ELR (cell line): ENCODE measurements at regions not wholly inside any gene's neighbourhood (a gene's known extent, or its start where the extent isn't known, plus 50 kb on each side); places are given as distances from the start of the nearest gene placed in this dataset.

Experiments used
- DNase-seq: peaks from one replicate; pipeline ENCODE4 v3.0.0-alpha.2; 2015; ENCODE audit warnings: low read depth

DNA sequence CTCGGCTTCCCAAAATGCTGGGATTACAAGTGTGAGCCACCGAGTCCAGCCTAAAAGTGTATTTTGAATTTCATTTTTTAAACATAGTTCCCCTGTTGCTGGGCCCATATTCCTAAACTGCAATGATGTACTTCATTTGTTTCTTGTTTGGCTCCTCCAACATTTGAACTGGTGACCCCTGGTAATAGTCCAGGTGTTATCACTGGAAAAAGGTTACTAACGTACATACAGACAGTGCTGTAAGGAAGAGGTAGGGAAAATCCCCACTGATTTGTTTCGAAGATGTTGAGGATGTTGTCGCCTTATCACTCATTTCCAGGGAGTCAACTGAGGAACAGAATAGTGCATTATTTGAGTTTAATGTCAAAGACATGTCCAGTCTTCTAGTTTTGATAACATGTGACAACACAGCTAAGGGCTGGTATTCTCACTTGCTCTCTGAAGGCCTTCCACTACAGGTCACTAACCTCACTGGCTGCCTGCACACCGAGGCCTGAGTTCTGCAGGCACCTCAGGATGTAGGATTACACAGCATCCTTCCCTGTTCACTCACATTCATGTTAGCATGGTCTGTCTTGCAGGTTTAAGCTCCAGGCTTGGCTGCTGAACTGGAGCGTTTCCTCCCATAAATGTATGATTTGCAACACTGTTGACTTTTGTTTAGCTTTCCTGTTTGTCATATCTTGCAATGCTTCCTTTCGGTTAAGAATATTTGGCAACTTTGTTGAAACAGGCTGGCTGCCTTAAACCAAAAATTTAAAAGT, 362.8 kb downstream of the INHBA start:
- DNase-seq: no peak

DNA sequence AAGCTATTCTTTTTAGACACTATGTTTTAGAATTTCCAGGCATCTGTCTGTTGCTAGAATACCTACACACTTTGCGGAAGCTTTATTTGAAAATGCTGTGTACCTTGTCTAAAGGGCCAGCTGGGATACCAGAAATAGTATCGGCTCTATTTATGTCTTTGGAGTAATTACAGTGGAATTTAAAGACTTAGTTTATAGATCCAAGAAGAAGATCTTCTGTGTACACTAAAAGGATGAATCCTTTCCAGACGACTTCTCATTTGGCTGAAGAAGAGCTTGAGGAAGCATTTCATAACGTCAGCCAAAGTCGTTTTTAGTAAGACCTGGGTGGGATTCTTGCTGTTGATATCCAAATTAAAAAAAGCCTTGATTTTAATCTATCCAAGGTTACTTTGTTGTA, 365.9 kb downstream of the INHBA start:
- no peak for DNase-seq

DNA sequence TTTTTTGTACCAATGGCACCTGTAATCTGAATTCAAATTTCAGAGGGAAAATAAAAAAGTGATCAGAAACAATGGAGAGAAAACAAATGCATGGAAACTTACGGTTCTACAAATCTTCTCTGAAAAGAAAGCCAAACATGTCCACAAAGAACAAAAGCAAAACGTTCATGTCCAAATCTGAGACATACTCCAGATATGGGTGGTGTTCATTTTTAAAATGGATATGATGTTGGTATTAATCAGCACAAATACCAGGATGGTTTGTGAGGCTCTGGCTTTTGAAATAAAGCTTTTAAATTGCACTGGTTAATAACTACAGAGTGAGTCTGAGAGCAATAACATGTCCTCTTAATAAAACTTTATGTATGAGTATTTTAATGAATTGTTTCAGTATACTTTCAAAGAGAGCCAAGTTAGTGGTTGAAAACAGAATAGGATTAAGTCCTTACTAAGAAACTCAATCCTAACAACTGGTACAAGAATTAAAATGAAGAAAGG, 366.4 kb downstream of the INHBA start:
- no peak for DNase-seq

DNA sequence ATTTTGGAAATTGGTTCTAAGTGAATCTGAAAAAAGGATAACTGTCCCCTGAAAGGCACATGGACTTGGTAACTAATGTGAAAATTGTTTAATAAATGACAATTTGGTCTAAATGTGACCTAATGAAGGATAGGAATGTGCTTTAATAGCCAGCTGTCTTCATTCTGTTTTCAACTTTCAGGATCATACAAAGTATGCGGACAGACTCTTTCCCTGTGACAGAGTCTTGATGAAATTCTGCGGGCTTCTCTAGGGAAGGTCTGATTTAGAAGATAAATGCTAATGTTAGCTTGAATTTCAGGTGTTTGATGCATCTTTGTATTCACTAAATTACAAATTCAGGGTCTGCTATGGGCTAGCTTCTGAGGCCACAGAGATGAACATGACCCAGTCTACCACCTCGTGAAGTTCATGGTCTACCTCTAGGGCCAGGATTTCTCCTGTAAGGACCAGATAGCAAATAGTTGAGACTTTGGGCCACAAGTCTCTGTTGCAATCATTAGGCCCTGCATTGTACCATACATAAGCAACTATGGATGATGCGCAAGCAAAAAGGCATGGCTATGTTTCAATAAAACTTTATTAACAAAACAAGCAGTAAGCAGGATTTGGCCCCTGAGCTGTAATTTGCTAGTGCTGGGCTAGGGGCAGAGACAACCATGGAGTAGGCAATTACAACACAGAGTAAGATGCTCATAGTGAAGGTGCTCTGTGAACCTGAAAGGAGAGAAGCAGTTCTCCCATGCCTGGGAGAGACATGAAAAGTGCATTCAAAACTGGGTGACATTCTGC, 368.6 kb downstream of the INHBA start:
- no peak for DNase-seq

DNA sequence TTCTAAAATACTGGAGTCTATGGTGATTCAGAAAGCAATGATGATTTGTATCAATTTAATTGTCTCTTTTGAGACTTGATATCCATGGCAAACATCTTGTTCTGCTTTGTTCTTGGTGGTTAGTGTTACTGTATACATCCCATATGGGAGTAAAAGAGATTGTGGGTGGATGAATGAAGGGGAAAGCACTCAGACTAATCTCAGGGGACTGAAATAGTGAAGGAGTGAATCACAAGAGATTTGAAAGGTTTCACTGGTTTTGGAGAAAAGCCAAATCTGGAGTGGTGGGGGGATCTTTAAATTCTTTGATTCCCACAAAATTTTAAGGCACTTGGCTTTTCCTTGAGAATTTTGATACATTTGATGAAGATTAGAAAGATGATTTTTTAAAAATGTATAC, 369.4 kb downstream of the INHBA start:
- peak; percentile 80 for DNase-seq

DNA sequence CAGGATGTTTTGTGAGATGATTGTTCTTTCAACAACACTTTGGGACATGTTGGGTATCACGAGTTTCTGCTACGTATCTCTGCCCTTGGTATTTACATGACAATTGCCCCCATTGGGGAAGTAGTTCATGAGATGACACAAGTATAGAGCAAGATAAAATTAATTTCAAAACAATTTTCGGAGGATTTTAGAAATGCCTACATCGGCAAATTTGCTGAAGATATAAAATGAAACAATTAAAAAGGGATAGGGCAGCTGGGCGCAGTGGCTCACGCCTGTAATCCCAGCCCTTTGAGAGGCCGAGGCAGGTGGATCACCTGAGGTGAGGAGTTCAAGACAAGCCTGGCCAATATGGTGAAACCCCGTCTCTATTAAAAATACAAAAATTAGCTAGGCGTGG, 371.7 kb downstream of the INHBA start:
- DNase-seq: no peak

DNA sequence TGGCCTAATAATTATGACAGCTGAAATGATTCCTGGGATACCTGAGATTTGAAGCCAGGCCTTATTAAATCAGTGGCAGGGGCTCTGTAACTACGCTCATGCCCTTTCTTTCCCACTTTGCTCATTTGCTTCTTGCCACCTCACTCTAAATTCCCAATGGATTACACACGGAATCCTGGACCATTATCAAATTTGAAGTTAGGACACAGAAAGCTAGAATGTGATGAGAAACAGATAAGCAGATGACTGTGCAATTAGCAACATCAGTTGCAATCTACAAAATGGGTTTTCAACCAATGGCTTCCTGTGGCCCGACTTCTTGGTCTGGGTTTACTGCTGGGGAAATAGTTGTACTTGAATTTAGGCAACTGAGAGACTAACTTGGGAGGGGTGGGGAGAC, 374.3 kb downstream of the INHBA start:
- DNase-seq: peak; percentile 68

DNA sequence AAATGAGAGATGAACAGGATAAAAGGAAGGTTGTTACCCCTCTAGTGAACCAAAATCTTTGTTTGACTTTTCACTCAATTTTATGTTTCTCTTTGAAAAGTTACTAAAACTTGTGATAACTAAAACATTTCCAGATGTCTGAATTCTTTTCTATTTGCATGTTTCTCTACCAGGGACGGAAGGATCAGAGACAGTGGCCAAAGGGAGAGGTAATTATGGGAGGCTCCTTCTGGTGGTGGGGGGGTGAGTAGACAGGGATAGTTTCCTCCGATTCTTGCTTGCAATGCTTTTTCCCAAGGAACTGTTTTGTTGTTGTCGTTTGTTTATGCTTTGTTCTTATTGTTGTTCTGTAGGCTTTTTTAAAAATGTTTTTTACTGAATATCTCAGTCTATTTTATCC, 374.8 kb downstream of the INHBA start:
- no peak for DNase-seq

DNA sequence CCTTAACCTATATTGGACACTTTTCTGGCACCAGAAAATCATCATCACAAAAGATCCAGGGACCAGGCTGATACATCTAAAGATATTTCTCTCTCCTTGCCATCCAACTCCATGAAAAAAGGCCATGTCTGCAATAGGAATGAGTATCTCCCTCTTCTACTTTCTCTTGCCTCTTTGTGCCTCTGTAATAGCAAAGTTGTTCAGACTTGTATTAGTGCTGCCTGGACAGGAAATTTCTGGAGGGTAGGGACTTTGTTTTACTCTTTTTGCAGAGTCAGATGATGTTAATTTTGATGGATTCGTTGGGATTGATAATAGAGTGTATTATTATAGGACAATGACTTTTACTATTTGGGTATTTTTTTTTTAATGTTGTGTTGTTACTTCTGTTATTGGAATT, 376.3 kb downstream of the INHBA start:
- DNase-seq: no peak

DNA sequence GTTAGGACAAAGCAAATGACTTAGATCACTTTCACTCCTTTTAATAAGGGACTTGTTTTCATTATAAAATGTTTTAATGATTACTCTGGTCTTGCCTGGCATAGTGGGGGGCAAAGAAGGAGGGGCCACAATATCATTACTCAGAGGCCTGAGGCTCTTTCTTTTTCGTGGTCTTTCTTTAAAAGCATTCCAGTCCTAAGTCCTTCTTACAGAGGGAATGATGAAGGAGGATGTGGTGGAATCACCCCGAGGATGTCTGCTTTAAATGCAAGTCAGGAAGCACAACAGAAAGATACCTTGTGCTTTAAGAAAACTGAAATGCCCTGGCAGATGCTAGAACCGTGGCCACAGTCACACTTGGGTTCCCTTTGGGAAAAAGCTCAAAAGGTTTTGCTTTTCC, 379.1 kb downstream of the INHBA start:
- peak; percentile 76 for DNase-seq

DNA sequence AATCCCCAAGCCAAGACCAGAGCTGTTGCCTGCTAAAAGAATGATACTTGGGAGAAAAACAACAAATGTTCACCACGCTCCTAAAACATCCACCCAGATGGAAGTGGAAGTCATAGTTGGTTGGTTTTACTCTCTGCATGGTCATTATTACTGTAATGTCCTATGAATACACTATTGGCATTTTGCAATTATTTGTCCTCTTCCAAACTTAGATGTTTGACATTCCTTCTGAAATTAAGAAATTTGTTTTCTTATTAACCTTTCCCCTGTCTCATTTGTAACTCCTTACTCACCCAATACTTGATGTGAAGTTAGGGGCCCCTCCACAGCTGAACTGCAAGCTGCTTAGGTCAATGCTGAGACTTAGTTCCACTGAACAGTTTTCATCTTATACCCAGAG, 383.3 kb downstream of the INHBA start:
- DNase-seq: no peak

DNA sequence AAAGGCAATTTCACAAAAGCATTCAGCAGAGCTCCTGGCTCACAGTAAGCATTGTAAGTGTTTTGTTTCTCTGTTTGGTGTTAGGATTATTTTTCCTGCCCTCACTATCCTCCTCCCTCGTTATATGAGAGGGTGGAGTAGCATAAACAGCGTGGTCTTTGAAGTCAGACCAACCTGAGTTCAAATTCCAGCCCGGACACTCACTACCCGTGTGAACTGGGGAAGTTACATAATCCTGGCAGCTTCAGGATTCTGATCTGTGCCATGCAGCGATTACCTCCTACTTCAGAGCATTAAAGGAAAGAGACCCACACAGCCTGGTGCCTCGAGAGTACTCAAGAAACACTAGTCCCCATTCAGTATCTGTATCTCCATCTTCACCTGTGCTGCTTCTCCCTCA, 386.5 kb downstream of the INHBA start:
- DNase-seq: no peak

DNA sequence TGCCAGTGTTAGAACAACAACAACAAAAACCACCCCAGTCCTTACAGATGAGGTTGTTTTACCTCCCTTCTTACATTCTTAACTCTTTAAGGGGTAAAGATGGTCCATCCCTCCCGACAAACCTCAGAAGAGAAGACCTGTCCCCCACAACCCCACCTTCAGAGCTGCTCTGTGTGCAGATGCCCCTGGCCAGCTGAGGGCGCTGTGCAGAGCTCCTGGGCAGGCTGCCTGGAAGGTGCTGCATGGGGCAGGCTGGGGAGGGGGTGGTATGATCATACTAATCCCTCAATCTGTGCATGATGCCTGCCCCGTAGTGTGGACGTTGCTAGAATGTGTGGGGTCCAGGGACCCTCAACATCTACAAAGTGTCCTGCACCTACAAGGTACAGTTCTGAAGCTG, 387.1 kb downstream of the INHBA start:
- DNase-seq: no peak

DNA sequence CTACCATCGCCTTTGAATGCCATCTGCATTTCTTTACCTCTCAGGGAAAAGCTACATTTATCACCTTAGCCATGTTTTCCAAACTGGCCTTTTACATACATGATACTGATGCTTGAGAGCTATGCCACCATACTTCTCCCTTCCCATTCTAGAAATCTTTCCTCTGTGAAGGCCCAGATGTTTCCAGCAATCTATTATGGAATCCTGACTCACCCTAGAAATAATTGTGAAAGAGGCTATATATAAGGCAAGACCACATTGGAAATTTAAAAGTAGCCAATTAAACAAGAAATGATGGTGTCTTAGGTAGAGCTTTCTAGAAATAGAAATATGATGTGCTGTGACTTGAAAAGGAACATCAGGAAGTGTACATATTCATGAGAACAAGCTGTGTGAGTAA, 389.7 kb downstream of the INHBA start:
- peak; percentile 15 for DNase-seq

DNA sequence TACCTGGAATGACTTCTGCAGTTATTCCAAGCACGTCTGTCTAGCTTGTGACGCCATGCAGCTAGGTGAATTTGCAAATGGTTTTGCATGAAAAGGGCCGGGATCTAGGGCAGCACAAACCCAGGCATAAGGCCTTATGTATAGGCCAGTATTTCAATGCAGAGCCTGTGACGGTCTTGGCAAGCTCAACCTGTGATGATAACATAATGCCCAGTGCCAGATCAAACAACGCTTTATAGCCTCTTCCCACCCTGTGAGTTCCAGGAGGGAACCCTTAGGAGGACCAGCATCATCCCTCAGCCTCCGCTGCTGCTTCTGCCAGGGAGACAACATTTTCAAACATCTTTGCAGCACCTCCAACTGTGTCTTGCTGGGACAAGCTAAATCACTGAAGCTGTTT, 390.7 kb downstream of the INHBA start:
- DNase-seq: no peak

DNA sequence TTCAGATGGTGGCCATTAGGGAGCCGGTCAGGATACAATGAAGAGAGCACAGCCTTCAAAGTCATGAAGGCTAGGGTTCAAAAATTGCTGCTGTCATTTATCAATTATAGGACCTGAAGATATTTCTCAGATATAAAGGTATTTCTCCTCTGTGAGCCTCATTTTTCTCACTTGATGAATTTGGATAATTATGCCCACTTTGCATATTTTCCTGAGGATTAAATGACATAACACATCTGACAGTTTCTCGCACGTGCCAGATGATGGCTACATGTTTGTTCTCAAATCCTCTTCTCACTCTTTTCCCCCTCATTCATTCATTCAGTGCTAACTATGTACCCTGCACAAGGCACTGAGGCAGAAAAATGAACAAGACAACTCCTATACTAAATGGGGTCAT, 391.6 kb downstream of the INHBA start:
- DNase-seq: no peak

DNA sequence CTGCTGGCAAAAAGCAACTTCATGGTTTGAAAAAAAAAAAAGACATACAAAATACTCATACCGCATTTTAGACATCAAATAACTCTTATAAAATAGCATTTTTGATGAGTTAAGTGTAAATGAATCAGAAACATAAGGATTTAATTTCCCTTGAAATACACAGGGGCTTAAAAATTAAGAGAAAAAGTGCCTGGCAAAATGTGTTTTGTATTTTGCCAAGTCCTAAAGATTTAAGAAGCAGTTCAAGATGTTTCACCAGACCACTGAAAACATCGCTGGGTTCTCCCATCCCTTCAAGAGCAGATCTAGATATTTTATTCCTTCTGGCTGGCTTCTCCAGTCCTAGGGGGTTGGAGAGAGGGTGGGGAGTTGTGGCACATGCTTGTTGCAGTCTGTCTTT, 396.4 kb downstream of the INHBA start:
- DNase-seq: no peak

DNA sequence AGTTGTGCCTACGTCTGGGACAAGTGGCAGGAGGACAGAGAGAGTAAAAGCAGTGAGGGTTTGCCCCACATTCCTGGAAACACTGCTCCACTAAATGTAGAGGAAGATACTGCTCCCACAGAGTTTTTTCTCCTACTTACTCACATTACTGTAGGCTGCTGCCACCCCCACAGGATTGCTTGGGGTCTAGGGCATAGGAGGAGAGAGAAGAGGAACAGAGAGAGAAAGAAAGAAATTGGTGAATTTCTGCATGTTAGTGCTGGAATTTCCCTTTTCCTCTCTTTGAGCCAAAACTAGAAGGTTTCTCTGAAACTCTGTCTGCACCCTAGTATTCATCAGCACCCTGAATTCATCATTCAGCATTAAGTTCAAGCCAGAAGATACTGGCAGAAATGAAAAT, 397.9 kb downstream of the INHBA start:
- no peak for DNase-seq

DNA sequence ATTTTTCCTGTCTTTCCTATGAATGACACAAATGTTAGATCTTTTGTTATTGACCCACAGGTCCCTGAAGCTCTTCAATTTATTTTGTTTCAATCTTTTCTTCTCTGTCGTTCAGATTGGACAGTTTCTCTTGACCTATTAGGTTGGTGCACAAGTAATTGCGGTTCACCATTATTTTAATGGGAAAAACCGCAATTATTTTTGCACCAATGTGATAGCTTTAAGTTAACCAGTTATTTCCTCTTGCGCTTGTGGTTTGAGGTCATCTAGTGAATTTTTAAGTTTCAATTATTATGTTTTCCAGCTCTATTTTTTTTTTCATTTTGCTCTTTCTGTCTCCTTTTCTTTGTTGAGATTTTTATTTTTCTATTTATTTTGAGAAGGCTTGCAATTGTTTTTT, 399.2 kb downstream of the INHBA start:
- DNase-seq: no peak

DNA sequence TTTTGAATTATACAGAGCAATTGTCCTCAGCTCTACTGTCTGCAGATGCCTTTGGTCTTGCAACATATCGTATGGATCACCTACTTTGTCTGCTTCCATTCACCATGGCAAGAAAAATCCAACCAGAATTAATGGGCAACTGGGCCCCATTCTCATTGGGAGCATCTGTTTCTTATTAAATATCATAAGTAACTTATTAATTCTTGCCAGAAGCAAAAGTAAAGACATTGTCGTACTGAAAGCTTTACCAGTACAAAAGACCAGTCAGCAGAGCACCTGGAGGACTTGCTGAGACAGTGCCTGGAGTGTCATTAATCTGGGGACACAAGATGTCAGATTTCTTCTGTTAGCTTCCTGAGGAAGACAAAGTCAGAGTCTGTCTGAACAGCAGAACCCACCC, 404.5 kb downstream of the INHBA start:
- DNase-seq: no peak

DNA sequence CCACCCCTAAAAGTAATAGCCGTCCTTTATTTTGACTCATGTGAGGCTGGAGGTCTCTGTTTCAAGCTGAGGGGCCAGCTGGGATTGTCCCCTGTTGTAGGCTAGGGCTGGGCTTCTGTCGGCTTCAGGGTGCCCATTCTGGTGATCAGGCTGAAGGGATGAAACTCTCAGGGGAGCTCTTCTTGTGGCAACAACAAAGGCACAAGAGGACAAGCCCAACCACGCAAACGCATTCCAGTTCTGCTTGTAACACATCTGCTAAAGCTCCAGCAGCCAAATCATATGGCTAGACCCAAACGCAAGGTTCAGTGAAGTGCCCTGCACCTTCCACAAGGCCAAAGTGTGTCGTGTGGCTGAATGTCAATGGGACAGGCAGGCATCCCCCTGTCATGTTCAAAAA, 405.7 kb downstream of the INHBA start:
- no peak for DNase-seq

DNA sequence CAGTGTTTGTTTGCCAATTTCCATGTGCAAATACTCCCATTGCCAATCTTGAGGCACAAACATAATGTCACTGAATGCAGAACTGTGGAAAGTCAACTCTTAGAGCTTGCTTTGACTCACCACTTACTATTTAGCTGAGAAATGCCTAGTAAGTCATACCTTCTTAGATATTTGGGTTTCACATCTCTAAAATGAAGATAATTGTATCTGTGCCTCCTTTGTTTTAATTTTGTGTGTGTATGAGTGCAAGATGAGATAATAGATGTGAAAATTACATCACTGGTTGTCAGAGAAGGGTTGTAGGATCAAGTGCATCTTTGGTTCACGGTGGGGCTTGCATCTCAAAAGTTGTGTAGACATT, 407.5 kb downstream of the INHBA start:
- no peak for DNase-seq

DNA sequence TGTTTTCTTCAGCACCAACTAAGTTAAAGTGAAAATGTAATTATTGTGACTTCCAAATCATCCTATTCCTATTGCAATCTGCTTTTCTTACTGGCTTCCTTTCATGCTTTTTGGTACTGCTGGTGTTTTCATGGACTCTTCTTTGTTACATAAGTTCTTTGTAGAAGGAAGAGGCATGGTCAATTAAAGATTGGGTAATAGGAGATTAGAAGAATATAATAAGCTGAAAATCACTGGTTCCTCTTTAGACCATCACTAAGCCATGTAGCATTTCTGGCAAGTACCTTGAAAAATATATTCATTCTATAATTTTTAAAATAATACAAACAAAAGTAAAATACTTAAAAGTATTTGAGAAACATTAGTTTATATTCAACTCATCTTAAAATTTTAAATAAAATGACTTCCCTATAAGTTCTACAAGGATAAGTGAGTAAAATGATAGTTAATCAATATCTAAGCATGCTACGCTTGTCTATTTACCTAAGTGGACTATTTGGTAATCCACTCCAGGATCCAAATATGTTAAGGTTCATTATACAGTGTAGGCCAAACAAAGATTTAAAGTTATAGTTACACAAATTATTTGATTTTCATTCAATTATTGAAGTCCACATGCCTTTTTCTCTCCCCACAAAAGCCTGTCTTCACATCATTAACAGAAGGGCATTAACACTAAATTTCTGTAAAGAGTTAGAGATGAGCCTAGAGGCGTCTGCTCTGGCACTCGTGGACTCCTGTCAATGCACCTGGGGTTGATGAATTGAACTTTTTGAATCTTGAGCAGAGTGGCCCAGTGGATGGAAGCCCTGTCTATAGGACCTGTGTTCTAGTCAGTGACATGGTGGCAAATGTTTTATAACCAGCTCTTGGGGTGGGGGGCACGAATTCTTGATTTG, 408.1 kb downstream of the INHBA start:
- no peak for DNase-seq
